KMS-11 (cell line): ENCODE measurements at regions not wholly inside any gene's neighbourhood (a gene's known extent, or its start where the extent isn't known, plus 50 kb on each side); places are given as distances from the start of the nearest gene placed in this dataset.

Experiments used
- H2AFZ ChIP-seq: fragments of 200-600 bp; sonication (generic); 2 replicates; pipeline ENCODE4 v1.6.1; 2016; ENCODE audit warnings: antibody characterized with exemption, mixed run types, low read depth
- H3K27ac ChIP-seq: fragments of 200-600 bp; sonication (generic); 2 replicates; pipeline ENCODE4 v1.6.1; 2016; ENCODE audit warnings: mild to moderate bottlenecking, mixed run types
- H3K27me3 ChIP-seq: fragments of 200-600 bp; sonication (generic); 2 replicates; pipeline ENCODE4 v1.6.1; 2017; ENCODE audit warnings: mild to moderate bottlenecking, low read depth, mixed run types, moderate library complexity; ENCODE audit not compliant: insufficient read depth
- H3K36me3 ChIP-seq: fragments of 200-600 bp; sonication (generic); 2 replicates; pipeline ENCODE4 v1.6.1; 2017; ENCODE audit warnings: mild to moderate bottlenecking, mixed run types; ENCODE audit not compliant: insufficient read depth
- H3K4me1 ChIP-seq: fragments of 200-600 bp; sonication (generic); 2 replicates; pipeline ENCODE4 v1.6.1; 2016; ENCODE audit warnings: mild to moderate bottlenecking, low read depth, mixed run types; ENCODE audit not compliant: poor library complexity, severe bottlenecking
- H3K4me2 ChIP-seq: fragments of 200-600 bp; sonication (generic); 2 replicates; pipeline ENCODE4 v1.7.0; 2016; ENCODE audit warnings: mild to moderate bottlenecking, mixed run types
- H3K4me3 ChIP-seq: fragments of 200-600 bp; sonication (generic); IDR thresholded peaks from 2 replicates; pipeline ENCODE4 v1.6.1; 2017; ENCODE audit warnings: low read depth, low read length, mixed read lengths; ENCODE audit not compliant: insufficient read depth
- H3K79me2 ChIP-seq: fragments of 200-600 bp; sonication (generic); 2 replicates; pipeline ENCODE4 v1.6.1; 2016; ENCODE audit warnings: low read depth, mixed run types; ENCODE audit not compliant: insufficient read depth
- H3K9ac ChIP-seq: fragments of 200-600 bp; sonication (generic); 2 replicates; pipeline ENCODE4 v1.6.1; 2016; ENCODE audit warnings: mild to moderate bottlenecking, mixed run types
- H4K20me1 ChIP-seq: fragments of 200-600 bp; sonication (generic); 2 replicates; pipeline ENCODE4 v1.6.1; 2016; ENCODE audit warnings: mild to moderate bottlenecking, mixed run types; ENCODE audit not compliant: insufficient read depth
- CTCF ChIP-seq: fragments of 200-600 bp; sonication (generic); conservative IDR thresholded peaks from 2 replicates; pipeline ENCODE4 v1.6.1; 2017; ENCODE audit warnings: low read depth, mild to moderate bottlenecking, antibody characterized with exemption, low read length, moderate library complexity, mixed read lengths

DNA sequence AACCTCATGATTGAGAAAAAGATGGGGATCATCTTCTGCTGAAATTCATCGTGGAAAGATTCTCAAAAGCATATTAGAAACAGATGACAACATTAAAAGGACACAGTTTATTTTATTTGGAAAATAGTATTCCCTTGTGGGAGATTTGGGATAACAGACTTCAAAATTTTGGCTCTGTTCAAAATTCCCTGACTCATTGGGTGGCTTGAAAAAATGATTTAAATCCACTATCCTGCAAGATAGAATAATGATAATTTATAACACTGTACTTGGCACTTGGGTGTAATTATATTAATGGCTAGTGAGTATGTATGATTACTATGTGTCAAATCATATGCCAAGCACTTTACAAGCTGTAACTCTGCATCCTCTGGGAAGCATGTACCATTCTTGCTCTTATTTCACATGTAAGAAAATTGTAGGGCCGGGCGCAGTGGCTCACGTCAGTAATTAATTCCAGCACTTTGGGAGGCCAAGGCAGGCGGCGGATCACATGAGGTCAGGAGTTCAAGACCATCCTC lies 128.8 kb downstream of the LMNTD1 start:
- TF ChIP-seq CTCF = no peak

GRCh38 chr12:25423355-25424050 lies 129.6 kb downstream of the LMNTD1 start:
- H3K27me3 ChIP-seq = no peaks in the 10 kb centered on the region
- H4K20me1 ChIP-seq = no peaks in the 10 kb centered on the region
- H3K36me3 ChIP-seq = no peaks in the 10 kb centered on the region
- no peak overlapping the region for H3K4me2 ChIP-seq
- no peaks in the 10 kb centered on the region for H3K4me1 ChIP-seq
- H2AFZ ChIP-seq = no peak overlapping the region
- no peak overlapping the region for H3K9ac ChIP-seq
- H3K27ac ChIP-seq = no peak overlapping the region
- no peak overlapping the region for H3K4me3 ChIP-seq
- no peaks in the 10 kb centered on the region for H3K79me2 ChIP-seq
- TF ChIP-seq CTCF = no peak

More for the DNA sequence above, 128.8 kb downstream of the LMNTD1 start:
- peaks cover under 1% of the 10 kb centered on the region for H3K4me1 ChIP-seq
- H3K27me3 ChIP-seq = no peaks in the 10 kb centered on the region
- no peaks in the 10 kb centered on the region for H4K20me1 ChIP-seq
- no peak overlapping the region for H3K27ac ChIP-seq
- no peak overlapping the region for H3K4me2 ChIP-seq
- H3K79me2 ChIP-seq = no peaks in the 10 kb centered on the region
- H3K9ac ChIP-seq = no peak overlapping the region
- H2AFZ ChIP-seq = no peak overlapping the region
- H3K4me3 ChIP-seq = no peak overlapping the region
- no peaks in the 10 kb centered on the region for H3K36me3 ChIP-seq

- no peaks in the 10 kb centered on the region for H3K27me3 ChIP-seq
- no peaks in the 10 kb centered on the region for H4K20me1 ChIP-seq
- H3K36me3 ChIP-seq = no peaks in the 10 kb centered on the region
- H3K27ac ChIP-seq = no peak overlapping the region
- H3K4me2 ChIP-seq = no peak overlapping the region
- TF ChIP-seq CTCF = no peak
- no peak overlapping the region for H2AFZ ChIP-seq
- no peak overlapping the region for H3K4me3 ChIP-seq
- no peaks in the 10 kb centered on the region for H3K4me1 ChIP-seq
- no peak overlapping the region for H3K9ac ChIP-seq
- no peaks in the 10 kb centered on the region for H3K79me2 ChIP-seq
Measured at GRCh38 chr12:25422241-25422640, 130.8 kb downstream of the LMNTD1 start.

- H3K9ac ChIP-seq = no peak overlapping the region
- H4K20me1 ChIP-seq = no peaks in the 10 kb centered on the region
- H3K36me3 ChIP-seq = no peaks in the 10 kb centered on the region
- no peaks in the 10 kb centered on the region for H3K79me2 ChIP-seq
- no peak overlapping the region for H3K4me2 ChIP-seq
- no peaks in the 10 kb centered on the region for H3K4me1 ChIP-seq
- no peak overlapping the region for H2AFZ ChIP-seq
- H3K4me3 ChIP-seq = no peak overlapping the region
- no peaks in the 10 kb centered on the region for H3K27me3 ChIP-seq
- no peak for TF ChIP-seq CTCF
- H3K27ac ChIP-seq = no peak overlapping the region
Measured at GRCh38 chr12:25421651-25422167, 131.4 kb downstream of the LMNTD1 start.
